Stimulated activated naive CD4-positive, alpha-beta T cell treated with Interleukin-2 at 50 U/mL for 16 hours (primary cell): ENCODE measurements at regions not wholly inside any gene's neighbourhood (a gene's known extent, or its start where the extent isn't known, plus 50 kb on each side); places are given as distances from the start of the nearest gene placed in this dataset.
A peak's percentile ranks its signal among the peaks of the same experiment; 100 is the strongest.
"Not testable (repeated sequence)": the region's sequence is repeated elsewhere in the genome, so short reads cannot be mapped to it uniquely, and the experiment has no call there.

Experiments
- DNase-seq: peaks from one replicate; lab custom pipeline; 2025; lab: John Stamatoyannopoulos, UW

GRCh38 chr15:26073430-26074333, 210.6 kb upstream of the ATP10A start:
- DNase-seq: peak; percentile 24

- no peak for DNase-seq
Observed at GRCh38 chr15:26070095-26070532, 207.0 kb upstream of the ATP10A start.

GRCh38 chr15:26069231-26069641, 206.1 kb upstream of the ATP10A start:
- DNase-seq: no peak

- DNase-seq: no peak
Observed at GRCh38 chr15:26066896-26067295, 203.8 kb upstream of the ATP10A start.

- no peak for DNase-seq
Observed at GRCh38 chr15:26065723-26066122, 202.6 kb upstream of the ATP10A start.

- DNase-seq: no peak
Observed at GRCh38 chr15:26061248-26061647, 198.1 kb upstream of the ATP10A start.

- not testable (repeated sequence) for DNase-seq
Observed at GRCh38 chr15:26056766-26057165, 193.6 kb upstream of the ATP10A start.

GRCh38 chr15:26051761-26052675, 188.9 kb upstream of the ATP10A start:
- no peak for DNase-seq

- DNase-seq: no peak
Observed at GRCh38 chr15:26050984-26051383, 187.9 kb upstream of the ATP10A start.

GRCh38 chr15:26049900-26050657, 187.0 kb upstream of the ATP10A start:
- DNase-seq: no peak

GRCh38 chr15:26048669-26049068, 185.5 kb upstream of the ATP10A start:
- DNase-seq: no peak

- DNase-seq: no peak
Observed at GRCh38 chr15:26045516-26045915, 182.4 kb upstream of the ATP10A start.

- no peak for DNase-seq
Observed at GRCh38 chr15:26043018-26043417, 179.9 kb upstream of the ATP10A start.

GRCh38 chr15:26038693-26039092, 175.6 kb upstream of the ATP10A start:
- no peak for DNase-seq

- DNase-seq: no peak
Observed at GRCh38 chr15:26037369-26037768, 174.2 kb upstream of the ATP10A start.

- no peak for DNase-seq
Observed at GRCh38 chr15:26033493-26033892, 170.4 kb upstream of the ATP10A start.

GRCh38 chr15:26032162-26032846, 169.2 kb upstream of the ATP10A start:
- no peak for DNase-seq

- DNase-seq: not testable (repeated sequence)
Observed at GRCh38 chr15:26029586-26029985, 166.5 kb upstream of the ATP10A start.

- no peak for DNase-seq
Observed at GRCh38 chr15:26029146-26029545, 166.0 kb upstream of the ATP10A start.

GRCh38 chr15:26028086-26028740, 165.1 kb upstream of the ATP10A start:
- DNase-seq: no peak

- DNase-seq: not testable (repeated sequence)
Observed at GRCh38 chr15:26026671-26027070, 163.5 kb upstream of the ATP10A start.
